ENCODE measurements at regions not wholly inside any gene's neighbourhood (a gene's known extent, or its start where the extent isn't known, plus 50 kb on each side); places are given as distances from the start of the nearest gene placed in this dataset.

DNA sequence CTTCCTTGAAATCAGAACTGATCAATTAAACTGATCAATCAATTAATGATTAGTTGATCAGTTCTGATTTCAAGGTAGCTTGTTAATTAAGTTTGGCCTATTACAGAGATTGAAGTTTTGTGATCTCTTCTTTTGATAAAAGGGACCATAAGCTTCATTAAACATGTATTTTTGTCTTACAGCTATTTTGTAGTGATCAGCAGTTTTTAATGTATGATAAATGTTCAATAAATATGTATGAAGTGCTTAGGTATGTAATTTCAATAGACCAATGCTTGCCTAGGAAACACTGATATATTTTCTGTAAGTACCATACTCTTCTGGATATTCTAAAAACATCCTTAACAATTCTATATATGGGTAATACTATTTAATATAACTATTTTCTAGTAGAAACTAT lies 569.6 kb downstream of the BRINP3 start:
- H3K36me3 ChIP-seq (ENCODE audit: control insufficient read depth, insufficient read depth, low read length) = no peaks in the 10 kb centered on the region
- no peaks in the 10 kb centered on the region for H3K27me3 ChIP-seq (ENCODE audit: control insufficient read depth, insufficient read depth, low read length)
- H3K4me1 ChIP-seq (ENCODE audit: control insufficient read depth, insufficient read depth, low read length) = no peaks in the 10 kb centered on the region
- no peak overlapping the region for H3K27ac ChIP-seq (ENCODE audit: low read length)
- no peaks in the 10 kb centered on the region for H3K9me3 ChIP-seq (ENCODE audit: control insufficient read depth, insufficient read depth, low read length)
- no peak for DNase-seq (ENCODE audit: low read depth, low spot score)
- no peak overlapping the region for H3K4me3 ChIP-seq (ENCODE audit: low read length)

DNA sequence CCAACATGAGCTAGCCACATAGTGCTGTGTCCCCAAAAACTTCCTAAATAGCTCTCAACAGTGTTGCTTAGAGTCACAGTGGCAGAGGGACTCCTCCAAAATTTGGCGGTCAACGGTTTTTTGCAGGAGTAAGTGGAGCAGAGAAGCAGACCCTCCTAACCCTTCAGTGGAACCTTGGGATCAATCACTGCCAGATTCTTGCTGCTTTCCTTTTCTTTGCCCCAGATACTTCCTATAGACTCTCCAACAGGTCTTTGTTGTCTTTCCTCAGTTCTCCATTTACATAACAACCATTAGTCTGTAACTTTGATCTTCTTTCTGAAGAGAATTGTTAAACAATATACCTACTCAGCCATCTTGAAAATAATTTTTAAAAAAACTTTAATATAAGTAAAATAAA lies 556.1 kb downstream of the BRINP3 start:
- Histone ChIP-seq H3K27me3 (ENCODE audit: control insufficient read depth, insufficient read depth, low read length) (no peaks in the 10 kb centered on the region), H3K4me1 (ENCODE audit: control insufficient read depth, insufficient read depth, low read length) (peaks cover 2% of the 10 kb centered on the region), H3K36me3 (ENCODE audit: control insufficient read depth, insufficient read depth, low read length) (no peaks in the 10 kb centered on the region), H3K27ac (ENCODE audit: low read length) (no peak overlapping the region), H3K9me3 (ENCODE audit: control insufficient read depth, insufficient read depth, low read length) (no peaks in the 10 kb centered on the region), H3K4me3 (ENCODE audit: low read length) (no peak overlapping the region)
- no peak for DNase-seq (ENCODE audit: low read depth, low spot score)
- no CpG with 5 or more reads among the region's 2 CpGs for WGBS (ENCODE audit: insufficient coverage, insufficient read length)

GRCh38 chr1:189927641-189928040 lies 550.0 kb downstream of the BRINP3 start:
- Histone ChIP-seq H3K27ac (ENCODE audit: low read length) (no peak overlapping the region), H3K4me3 (ENCODE audit: low read length) (no peak overlapping the region), H3K9me3 (ENCODE audit: control insufficient read depth, insufficient read depth, low read length) (no peaks in the 10 kb centered on the region), H3K27me3 (ENCODE audit: control insufficient read depth, insufficient read depth, low read length) (no peaks in the 10 kb centered on the region), H3K4me1 (ENCODE audit: control insufficient read depth, insufficient read depth, low read length) (peaks cover 2% of the 10 kb centered on the region; the same call in 1 of the 2 replicates), H3K36me3 (ENCODE audit: control insufficient read depth, insufficient read depth, low read length) (no peaks in the 10 kb centered on the region)
- WGBS (ENCODE audit: insufficient coverage, insufficient read length) = no CpG with 5 or more reads among the region's 2 CpGs
- DNase-seq (ENCODE audit: low read depth, low spot score) = no peak

DNA sequence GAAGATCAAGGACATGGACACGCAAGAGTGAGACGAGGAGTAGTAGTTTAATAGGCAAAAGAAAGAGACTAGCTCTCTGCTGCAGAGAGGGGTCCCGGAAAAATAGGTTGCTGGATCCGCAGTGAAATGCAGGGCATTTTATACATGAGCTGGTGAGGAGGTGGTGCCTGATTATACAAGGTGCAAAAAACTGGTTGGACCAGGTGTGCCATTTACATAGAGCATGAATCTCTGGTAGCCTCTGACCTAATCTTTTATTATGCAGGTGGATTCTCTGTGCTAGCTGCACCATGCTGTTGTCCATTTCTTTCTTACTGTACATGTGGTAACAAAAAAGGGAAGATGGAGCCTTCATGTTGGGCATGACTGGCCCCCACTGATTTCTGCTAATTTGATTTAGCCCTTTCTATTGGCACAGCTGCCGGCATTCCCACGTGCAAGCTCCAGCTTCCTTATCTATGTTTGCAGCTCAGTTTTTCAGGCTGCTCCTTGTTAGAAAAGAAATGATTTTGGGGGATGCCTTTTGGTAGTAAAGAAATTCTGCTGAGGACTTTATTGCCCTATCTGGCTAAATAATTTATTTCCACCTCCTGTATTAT lies 548.1 kb downstream of the BRINP3 start:
- no peaks in the 10 kb centered on the region for H3K36me3 ChIP-seq (ENCODE audit: control insufficient read depth, insufficient read depth, low read length)
- H3K9me3 ChIP-seq (ENCODE audit: control insufficient read depth, insufficient read depth, low read length) = no peaks in the 10 kb centered on the region
- DNase-seq (ENCODE audit: low read depth, low spot score) = no peak
- peaks cover 2% of the 10 kb centered on the region; the same call in 1 of the 2 replicates for H3K4me1 ChIP-seq (ENCODE audit: control insufficient read depth, insufficient read depth, low read length)
- no peak overlapping the region for H3K27ac ChIP-seq (ENCODE audit: low read length)
- no peaks in the 10 kb centered on the region for H3K27me3 ChIP-seq (ENCODE audit: control insufficient read depth, insufficient read depth, low read length)
- WGBS (ENCODE audit: insufficient coverage, insufficient read length) = no CpG with 5 or more reads among the region's 6 CpGs
- H3K4me3 ChIP-seq (ENCODE audit: low read length) = no peak overlapping the region

GRCh38 chr1:189936861-189937260 lies 540.8 kb downstream of the BRINP3 start:
- Histone ChIP-seq H3K9me3 (ENCODE audit: control insufficient read depth, insufficient read depth, low read length) (no peaks in the 10 kb centered on the region), H3K36me3 (ENCODE audit: control insufficient read depth, insufficient read depth, low read length) (no peaks in the 10 kb centered on the region), H3K27me3 (ENCODE audit: control insufficient read depth, insufficient read depth, low read length) (no peaks in the 10 kb centered on the region), H3K4me1 (ENCODE audit: control insufficient read depth, insufficient read depth, low read length) (no peaks in the 10 kb centered on the region), H3K4me3 (ENCODE audit: low read length) (no peak overlapping the region), H3K27ac (ENCODE audit: low read length) (no peak overlapping the region)
- no CpG with 5 or more reads among the region's 2 CpGs for WGBS (ENCODE audit: insufficient coverage, insufficient read length)
- DNase-seq (ENCODE audit: low read depth, low spot score) = no peak

DNA sequence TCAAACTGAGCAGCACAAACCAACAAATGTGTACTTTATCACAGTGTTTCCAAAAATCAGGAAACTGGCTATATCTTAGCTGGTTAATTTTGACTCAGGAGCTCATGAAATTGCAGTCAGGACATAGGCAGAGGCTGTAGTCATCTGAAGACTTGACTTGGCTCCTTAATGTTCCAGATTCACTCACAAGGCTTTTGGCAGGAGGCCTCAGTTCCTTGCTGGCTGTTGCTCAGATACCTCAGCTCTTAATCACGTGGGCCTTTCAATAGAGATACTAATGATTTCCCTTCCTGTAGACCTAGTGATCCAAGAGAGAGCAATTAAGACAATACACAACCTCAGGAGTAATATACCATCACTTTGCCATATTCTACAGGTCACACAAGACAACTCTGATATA lies 537.7 kb downstream of the BRINP3 start:
- Histone ChIP-seq H3K27ac (ENCODE audit: low read length) (no peak overlapping the region), H3K4me3 (ENCODE audit: low read length) (no peak overlapping the region), H3K27me3 (ENCODE audit: control insufficient read depth, insufficient read depth, low read length) (no peaks in the 10 kb centered on the region), H3K36me3 (ENCODE audit: control insufficient read depth, insufficient read depth, low read length) (no peaks in the 10 kb centered on the region), H3K4me1 (ENCODE audit: control insufficient read depth, insufficient read depth, low read length) (no peaks in the 10 kb centered on the region), H3K9me3 (ENCODE audit: control insufficient read depth, insufficient read depth, low read length) (no peaks in the 10 kb centered on the region)
- no peak for DNase-seq (ENCODE audit: low read depth, low spot score)
- WGBS (ENCODE audit: insufficient coverage, insufficient read length) = no CpG with 5 or more reads among the region's 1 CpG

DNA sequence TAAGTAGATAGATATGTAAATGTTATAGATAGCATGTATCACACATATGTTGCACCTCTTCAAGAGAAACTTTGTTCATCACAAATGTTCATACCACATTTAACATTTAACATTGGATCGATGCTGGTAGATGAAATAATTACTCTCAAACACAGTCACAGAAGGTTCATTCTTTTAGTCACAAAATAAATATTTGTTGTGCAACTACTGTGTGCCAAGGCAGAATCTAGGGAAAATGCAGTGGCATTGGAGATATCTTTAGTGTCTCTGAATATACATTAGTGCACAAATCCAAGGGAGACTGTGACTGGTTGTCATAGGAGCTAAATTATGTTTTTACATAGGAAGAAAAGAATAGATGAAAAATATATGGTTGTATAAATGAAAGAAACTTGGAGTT lies 535.7 kb downstream of the BRINP3 start:
- no peaks in the 10 kb centered on the region for H3K9me3 ChIP-seq (ENCODE audit: control insufficient read depth, insufficient read depth, low read length)
- no peak for DNase-seq (ENCODE audit: low read depth, low spot score)
- H3K27ac ChIP-seq (ENCODE audit: low read length) = no peak overlapping the region
- no CpG with 5 or more reads among the region's 1 CpG for WGBS (ENCODE audit: insufficient coverage, insufficient read length)
- H3K36me3 ChIP-seq (ENCODE audit: control insufficient read depth, insufficient read depth, low read length) = no peaks in the 10 kb centered on the region
- H3K4me3 ChIP-seq (ENCODE audit: low read length) = no peak overlapping the region
- no peaks in the 10 kb centered on the region for H3K4me1 ChIP-seq (ENCODE audit: control insufficient read depth, insufficient read depth, low read length)
- no peaks in the 10 kb centered on the region for H3K27me3 ChIP-seq (ENCODE audit: control insufficient read depth, insufficient read depth, low read length)

GRCh38 chr1:189958756-189959155 lies 518.9 kb downstream of the BRINP3 start:
- no peak for DNase-seq (ENCODE audit: low read depth, low spot score)
- Histone ChIP-seq H3K4me1 (ENCODE audit: control insufficient read depth, insufficient read depth, low read length) (no peaks in the 10 kb centered on the region), H3K27ac (ENCODE audit: low read length) (no peak overlapping the region), H3K36me3 (ENCODE audit: control insufficient read depth, insufficient read depth, low read length) (no peaks in the 10 kb centered on the region), H3K4me3 (ENCODE audit: low read length) (no peak overlapping the region), H3K27me3 (ENCODE audit: control insufficient read depth, insufficient read depth, low read length) (no peaks in the 10 kb centered on the region), H3K9me3 (ENCODE audit: control insufficient read depth, insufficient read depth, low read length) (no peaks in the 10 kb centered on the region)
- no CpG with 5 or more reads among the region's 1 CpG for WGBS (ENCODE audit: insufficient coverage, insufficient read length)

DNA sequence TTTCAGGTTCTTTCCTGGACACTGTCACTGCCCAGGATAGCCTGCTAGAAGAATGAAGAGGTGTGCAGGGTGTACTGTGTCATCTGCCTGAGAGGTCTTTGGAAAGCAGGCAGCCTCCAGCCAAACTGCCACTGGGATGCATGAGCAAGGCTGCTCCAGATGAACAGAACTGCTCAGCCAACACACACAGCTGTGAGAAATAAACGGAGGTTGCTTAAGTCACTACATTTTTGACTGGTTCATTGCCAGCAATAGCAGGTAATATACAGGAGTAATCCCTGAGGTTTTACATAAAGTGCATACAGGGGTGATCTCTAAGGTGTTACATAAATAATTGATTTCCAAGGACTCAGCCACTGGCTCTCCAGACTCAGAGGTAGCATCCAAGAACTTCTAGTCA lies 516.9 kb downstream of the BRINP3 start:
- no peaks in the 10 kb centered on the region for H3K9me3 ChIP-seq (ENCODE audit: control insufficient read depth, insufficient read depth, low read length)
- H3K27ac ChIP-seq (ENCODE audit: low read length) = no peak overlapping the region
- H3K4me3 ChIP-seq (ENCODE audit: low read length) = no peak overlapping the region
- no peaks in the 10 kb centered on the region for H3K36me3 ChIP-seq (ENCODE audit: control insufficient read depth, insufficient read depth, low read length)
- no CpG with 5 or more reads among the region's 1 CpG for WGBS (ENCODE audit: insufficient coverage, insufficient read length)
- H3K27me3 ChIP-seq (ENCODE audit: control insufficient read depth, insufficient read depth, low read length) = no peaks in the 10 kb centered on the region
- DNase-seq (ENCODE audit: low read depth, low spot score) = no peak
- H3K4me1 ChIP-seq (ENCODE audit: control insufficient read depth, insufficient read depth, low read length) = no peaks in the 10 kb centered on the region

DNA sequence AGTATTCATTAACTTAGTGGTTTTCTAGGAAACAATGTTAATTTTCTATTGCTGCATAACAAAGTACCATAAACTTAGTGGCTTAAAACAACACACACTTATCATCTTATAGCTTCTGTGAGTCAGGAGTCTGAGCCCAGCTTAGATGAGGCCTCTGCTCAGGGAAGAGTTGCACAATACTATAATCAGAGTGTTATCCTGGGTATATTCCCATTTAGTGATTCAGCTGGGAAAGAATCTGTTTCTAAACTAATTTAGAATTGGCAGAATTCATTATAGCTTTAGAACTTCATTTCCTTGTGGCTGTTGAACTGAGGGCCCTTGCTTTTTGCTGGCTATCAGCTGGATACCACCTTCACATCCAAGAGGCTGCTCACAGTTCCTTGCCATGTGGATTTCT lies 515.5 kb downstream of the BRINP3 start:
- Histone ChIP-seq H3K27ac (ENCODE audit: low read length) (no peak overlapping the region), H3K36me3 (ENCODE audit: control insufficient read depth, insufficient read depth, low read length) (no peaks in the 10 kb centered on the region), H3K27me3 (ENCODE audit: control insufficient read depth, insufficient read depth, low read length) (no peaks in the 10 kb centered on the region), H3K9me3 (ENCODE audit: control insufficient read depth, insufficient read depth, low read length) (no peaks in the 10 kb centered on the region), H3K4me1 (ENCODE audit: control insufficient read depth, insufficient read depth, low read length) (no peaks in the 10 kb centered on the region), H3K4me3 (ENCODE audit: low read length) (no peak overlapping the region)
- no peak for DNase-seq (ENCODE audit: low read depth, low spot score)

- DNase-seq (ENCODE audit: low read depth, low spot score) = peak; percentile 2
- H3K4me3 ChIP-seq (ENCODE audit: low read length) = no peak overlapping the region
- no peaks in the 10 kb centered on the region for H3K36me3 ChIP-seq (ENCODE audit: control insufficient read depth, insufficient read depth, low read length)
- no CpG with 5 or more reads among the region's 2 CpGs for WGBS (ENCODE audit: insufficient coverage, insufficient read length)
- no peak overlapping the region for H3K27ac ChIP-seq (ENCODE audit: low read length)
- H3K9me3 ChIP-seq (ENCODE audit: control insufficient read depth, insufficient read depth, low read length) = no peaks in the 10 kb centered on the region
- H3K4me1 ChIP-seq (ENCODE audit: control insufficient read depth, insufficient read depth, low read length) = no peaks in the 10 kb centered on the region; the same call in 1 of the 2 replicates
- no peaks in the 10 kb centered on the region for H3K27me3 ChIP-seq (ENCODE audit: control insufficient read depth, insufficient read depth, low read length)
Observed at GRCh38 chr1:189970331-189971230, 507.1 kb downstream of the BRINP3 start.

All from iPS DF 6.9 (cell line).